ENCODE measurements at regions not wholly inside any gene's neighbourhood (a gene's known extent, or its start where the extent isn't known, plus 50 kb on each side); places are given as distances from the start of the nearest gene placed in this dataset.
A peak's percentile ranks its signal among the peaks of the same experiment; 100 is the strongest.

GRCh38 chr7:11895337-11895736, 63.3 kb upstream of the THSD7A start:
- no peak for DNase-seq (ENCODE audit: low spot score)

GRCh38 chr7:11896663-11897062, 64.7 kb upstream of the THSD7A start:
- no peak for DNase-seq (ENCODE audit: low spot score)

- DNase-seq (ENCODE audit: low spot score) = no peak
Measured at GRCh38 chr7:11899247-11899646, 67.2 kb upstream of the THSD7A start.

- no peak for DNase-seq (ENCODE audit: low spot score)
Measured at GRCh38 chr7:11910253-11910652, 78.3 kb upstream of the THSD7A start.

GRCh38 chr7:11911900-11912299, 79.9 kb upstream of the THSD7A start:
- no peak for DNase-seq (ENCODE audit: low spot score)

GRCh38 chr7:11914645-11915044, 82.6 kb upstream of the THSD7A start:
- DNase-seq (ENCODE audit: low spot score) = no peak

- DNase-seq (ENCODE audit: low spot score) = no peak
Measured at GRCh38 chr7:11923376-11923930, 91.5 kb upstream of the THSD7A start.

GRCh38 chr7:11931307-11931706, 99.3 kb upstream of the THSD7A start:
- no peak for DNase-seq (ENCODE audit: low spot score)

- no peak for DNase-seq (ENCODE audit: low spot score)
Measured at GRCh38 chr7:11934796-11935195, 102.8 kb upstream of the THSD7A start.

- no peak for DNase-seq (ENCODE audit: low spot score)
Measured at GRCh38 chr7:11935905-11936304, 103.9 kb upstream of the THSD7A start.

- no peak for DNase-seq (ENCODE audit: low spot score)
Measured at GRCh38 chr7:11946794-11947193, 114.8 kb upstream of the THSD7A start.

- no peak for DNase-seq (ENCODE audit: low spot score)
Measured at GRCh38 chr7:11950281-11950680, 118.3 kb upstream of the THSD7A start.

- no peak for DNase-seq (ENCODE audit: low spot score)
Measured at GRCh38 chr7:11950942-11951341, 118.9 kb upstream of the THSD7A start.

- no peak for DNase-seq (ENCODE audit: low spot score)
Measured at GRCh38 chr7:11951909-11952308, 119.9 kb upstream of the THSD7A start.

GRCh38 chr7:11952972-11953371, 121.0 kb upstream of the THSD7A start:
- DNase-seq (ENCODE audit: low spot score) = no peak

GRCh38 chr7:11956991-11957390, 125.0 kb upstream of the THSD7A start:
- no peak for DNase-seq (ENCODE audit: low spot score)

- DNase-seq (ENCODE audit: low spot score) = no peak
Measured at GRCh38 chr7:11957956-11958355, 126.0 kb upstream of the THSD7A start.

GRCh38 chr7:11959121-11959520, 127.1 kb upstream of the THSD7A start:
- no peak for DNase-seq (ENCODE audit: low spot score)

- no peak for DNase-seq (ENCODE audit: low spot score)
Measured at GRCh38 chr7:11960621-11961020, 128.6 kb upstream of the THSD7A start.

GRCh38 chr7:11969643-11970042, 137.6 kb upstream of the THSD7A start:
- no peak for DNase-seq (ENCODE audit: low spot score)

GRCh38 chr7:11970132-11970531, 138.1 kb upstream of the THSD7A start:
- no peak for DNase-seq (ENCODE audit: low spot score)

- DNase-seq (ENCODE audit: low spot score) = no peak
Measured at GRCh38 chr7:11985376-11985775, 153.4 kb upstream of the THSD7A start.

GRCh38 chr7:11985971-11986370, 154.0 kb upstream of the THSD7A start:
- DNase-seq (ENCODE audit: low spot score) = no peak

GRCh38 chr7:11988186-11988585, 156.2 kb upstream of the THSD7A start:
- DNase-seq (ENCODE audit: low spot score) = peak; percentile 49

- no peak for DNase-seq (ENCODE audit: low spot score)
Measured at GRCh38 chr7:12002428-12002827, 170.4 kb upstream of the THSD7A start.
